Spleen (tissue), 7 donors: ENCODE measurements at regions not wholly inside any gene's neighbourhood (a gene's known extent, or its start where the extent isn't known, plus 50 kb on each side); places are given as distances from the start of the nearest gene placed in this dataset.

ENCODE experiments used
- POLR2A ChIP-seq, 3 donors: fragments of 450-650 bp; IDR thresholded peaks; one replicate each; pipeline ENCODE4 v1.5.1; 2017; ENCODE audit warnings: antibody characterized with exemption in 3 of 3, mild to moderate bottlenecking in 1 of 3
- POLR2AphosphoS5 ChIP-seq, 3 donors: sonication (generic); formaldehyde crosslinking; IDR thresholded peaks; one replicate each; pipeline ENCODE4 v1.5.1; 2017; ENCODE audit warnings: antibody characterized with exemption in 3 of 3
- TF ChIP-seq, protein P1 (sequence below), 11 experiments: fragments of 200-600 bp in 7 of 11; fragments of 450-650 bp in 4 of 11; sonication (generic) in 4 of 11; IDR thresholded peaks in 8 of 11; conservative IDR thresholded peaks in 3 of 11; 1 replicate in 7 of 11; 2 replicates in 4 of 11; pipeline versions ENCODE4 v1.4.0 to v1.8.0; 2016 to 2021; ENCODE audit warnings: antibody characterized with exemption in 11 of 11, inconsistent platforms in 4 of 11, mild to moderate bottlenecking in 1 of 11
- donor health status: DM: no; HTN: no; CAD: no; lungs with moderate emphysema.
- donor health status: DM: no; HTN: no; CAD: no.
- donor health status: DM: no; HTN: no; CAD: no.

DNA sequence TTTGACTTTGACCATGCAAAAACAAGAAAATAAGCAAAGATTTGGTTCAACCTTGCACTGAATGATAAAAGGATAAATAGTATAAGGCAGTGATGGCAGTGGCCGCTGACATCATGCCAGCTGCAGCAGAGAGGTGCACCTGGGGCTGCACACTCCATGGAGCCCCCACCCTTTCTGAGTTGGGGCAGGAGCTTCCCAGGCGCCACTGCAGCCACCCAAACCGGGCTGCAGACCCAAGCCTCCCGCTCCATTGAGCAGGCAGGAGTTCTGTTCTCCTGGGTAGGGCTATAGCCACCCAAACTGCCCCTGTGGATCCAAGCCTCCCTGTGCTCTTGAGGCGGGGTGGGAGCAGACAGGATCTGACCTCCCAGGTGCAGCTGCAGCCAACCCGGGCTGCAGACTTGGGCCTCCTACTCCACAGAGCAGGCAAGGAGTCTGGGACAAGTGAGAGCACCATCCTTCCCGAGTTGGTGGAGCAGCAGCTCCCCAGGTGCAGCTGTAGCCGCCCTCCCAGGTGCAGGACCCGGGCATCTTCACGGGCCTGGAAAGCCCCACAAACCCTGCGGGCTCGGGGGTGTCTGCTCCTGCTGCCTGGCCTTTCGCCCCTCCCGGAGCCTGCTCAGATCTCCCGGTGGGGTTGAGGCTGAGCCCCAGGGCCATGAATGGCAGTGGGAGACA lies 537.9 kb downstream of the TENT5A start:
- TF ChIP-seq, protein P1, sequence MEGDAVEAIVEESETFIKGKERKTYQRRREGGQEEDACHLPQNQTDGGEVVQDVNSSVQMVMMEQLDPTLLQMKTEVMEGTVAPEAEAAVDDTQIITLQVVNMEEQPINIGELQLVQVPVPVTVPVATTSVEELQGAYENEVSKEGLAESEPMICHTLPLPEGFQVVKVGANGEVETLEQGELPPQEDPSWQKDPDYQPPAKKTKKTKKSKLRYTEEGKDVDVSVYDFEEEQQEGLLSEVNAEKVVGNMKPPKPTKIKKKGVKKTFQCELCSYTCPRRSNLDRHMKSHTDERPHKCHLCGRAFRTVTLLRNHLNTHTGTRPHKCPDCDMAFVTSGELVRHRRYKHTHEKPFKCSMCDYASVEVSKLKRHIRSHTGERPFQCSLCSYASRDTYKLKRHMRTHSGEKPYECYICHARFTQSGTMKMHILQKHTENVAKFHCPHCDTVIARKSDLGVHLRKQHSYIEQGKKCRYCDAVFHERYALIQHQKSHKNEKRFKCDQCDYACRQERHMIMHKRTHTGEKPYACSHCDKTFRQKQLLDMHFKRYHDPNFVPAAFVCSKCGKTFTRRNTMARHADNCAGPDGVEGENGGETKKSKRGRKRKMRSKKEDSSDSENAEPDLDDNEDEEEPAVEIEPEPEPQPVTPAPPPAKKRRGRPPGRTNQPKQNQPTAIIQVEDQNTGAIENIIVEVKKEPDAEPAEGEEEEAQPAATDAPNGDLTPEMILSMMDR (IDR thresholded peaks at IDR 0.05 in 8 of 11, conservative IDR thresholded peaks at IDR 0.05 in 3 of 11) = no peak
- TF ChIP-seq POLR2A (IDR thresholded peaks at IDR 0.05) (no peak), POLR2AphosphoS5 (IDR thresholded peaks at IDR 0.05) (no peak)
